SK-N-SH treated with all-trans-retinoic acid at 6 μM for 48 hours (cell line): ENCODE measurements at regions not wholly inside any gene's neighbourhood (a gene's known extent, or its start where the extent isn't known, plus 50 kb on each side); places are given as distances from the start of the nearest gene placed in this dataset.

Source experiments
- BACH2 ChIP-seq: fragments of 250-450 bp; sonication (Bioruptor Pico); IDR thresholded peaks from 2 replicates; pipeline ENCODE4 v1.9.0; 2021; ENCODE audit warnings: mild to moderate bottlenecking, borderline replicate concordance
- CSRNP3 ChIP-seq: fragments of 250-450 bp; sonication (Bioruptor Pico); IDR thresholded peaks from 2 replicates; pipeline ENCODE4 v1.5.1; 2021; ENCODE audit warnings: mild to moderate bottlenecking, moderate library complexity
- PPARA ChIP-seq: fragments of 250-450 bp; sonication (Bioruptor Pico); IDR thresholded peaks from 2 replicates; pipeline ENCODE4 v1.5.0; 2020; ENCODE audit warnings: mild to moderate bottlenecking, borderline replicate concordance
- RARB ChIP-seq: fragments of 250-450 bp; sonication (Bioruptor Pico); IDR thresholded peaks from 2 replicates; pipeline ENCODE4 v1.8.0; 2021; ENCODE audit warnings: mild to moderate bottlenecking, moderate library complexity
- ZNF565 ChIP-seq: fragments of 450-650 bp; formaldehyde crosslinking; conservative IDR thresholded peaks from 2 replicates; pipeline ENCODE4 v1.5.0; 2020; ENCODE audit warnings: low read depth, mild to moderate bottlenecking, moderate library complexity
- TF ChIP-seq, protein P1 (sequence below): fragments of 250-450 bp; sonication (Bioruptor Pico); IDR thresholded peaks from 2 replicates; pipeline ENCODE4 v1.8.0; 2020; ENCODE audit warnings: mild to moderate bottlenecking, moderate library complexity, borderline replicate concordance
- TF ChIP-seq, protein P2 (sequence below): fragments of 250-450 bp; sonication (Bioruptor Pico); IDR thresholded peaks from 2 replicates; pipeline ENCODE4 v1.5.1; 2020; ENCODE audit warnings: low read depth, mild to moderate bottlenecking, moderate library complexity

GRCh38 chr16:86365513-86366273 is 144.6 kb upstream of the FOXF1 start:
- no peak for TF ChIP-seq CSRNP3
- no peak for TF ChIP-seq BACH2
- TF ChIP-seq ZNF565 (CRISPR knock-in tag) = no peak
- TF ChIP-seq, protein P1, sequence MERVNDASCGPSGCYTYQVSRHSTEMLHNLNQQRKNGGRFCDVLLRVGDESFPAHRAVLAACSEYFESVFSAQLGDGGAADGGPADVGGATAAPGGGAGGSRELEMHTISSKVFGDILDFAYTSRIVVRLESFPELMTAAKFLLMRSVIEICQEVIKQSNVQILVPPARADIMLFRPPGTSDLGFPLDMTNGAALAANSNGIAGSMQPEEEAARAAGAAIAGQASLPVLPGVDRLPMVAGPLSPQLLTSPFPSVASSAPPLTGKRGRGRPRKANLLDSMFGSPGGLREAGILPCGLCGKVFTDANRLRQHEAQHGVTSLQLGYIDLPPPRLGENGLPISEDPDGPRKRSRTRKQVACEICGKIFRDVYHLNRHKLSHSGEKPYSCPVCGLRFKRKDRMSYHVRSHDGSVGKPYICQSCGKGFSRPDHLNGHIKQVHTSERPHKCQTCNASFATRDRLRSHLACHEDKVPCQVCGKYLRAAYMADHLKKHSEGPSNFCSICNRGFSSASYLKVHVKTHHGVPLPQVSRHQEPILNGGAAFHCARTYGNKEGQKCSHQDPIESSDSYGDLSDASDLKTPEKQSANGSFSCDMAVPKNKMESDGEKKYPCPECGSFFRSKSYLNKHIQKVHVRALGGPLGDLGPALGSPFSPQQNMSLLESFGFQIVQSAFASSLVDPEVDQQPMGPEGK (CRISPR knock-in tag) = no peak
- TF ChIP-seq RARB (CRISPR knock-in tag) = no peak
- TF ChIP-seq, protein P2, sequence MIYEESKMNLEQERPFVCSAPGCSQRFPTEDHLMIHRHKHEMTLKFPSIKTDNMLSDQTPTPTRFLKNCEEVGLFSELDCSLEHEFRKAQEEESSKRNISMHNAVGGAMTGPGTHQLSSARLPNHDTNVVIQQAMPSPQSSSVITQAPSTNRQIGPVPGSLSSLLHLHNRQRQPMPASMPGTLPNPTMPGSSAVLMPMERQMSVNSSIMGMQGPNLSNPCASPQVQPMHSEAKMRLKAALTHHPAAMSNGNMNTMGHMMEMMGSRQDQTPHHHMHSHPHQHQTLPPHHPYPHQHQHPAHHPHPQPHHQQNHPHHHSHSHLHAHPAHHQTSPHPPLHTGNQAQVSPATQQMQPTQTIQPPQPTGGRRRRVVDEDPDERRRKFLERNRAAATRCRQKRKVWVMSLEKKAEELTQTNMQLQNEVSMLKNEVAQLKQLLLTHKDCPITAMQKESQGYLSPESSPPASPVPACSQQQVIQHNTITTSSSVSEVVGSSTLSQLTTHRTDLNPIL (CRISPR knock-in tag) = no peak
- no peak for TF ChIP-seq PPARA (CRISPR knock-in tag)
